Stimulated activated CD4-positive, alpha-beta T cell treated with anti-CD3 and anti-CD28 coated beads, Interleukin-15, amount 100 ng/mL, for 48 hours (primary cell): ENCODE measurements at regions not wholly inside any gene's neighbourhood (a gene's known extent, or its start where the extent isn't known, plus 50 kb on each side); places are given as distances from the start of the nearest gene placed in this dataset.

Experiments
- DNase-seq, 2 donors: peaks; one replicate each; pipeline ENCODE4 v3.0.0-alpha.2; 2020; ENCODE audit warnings: low read depth in 2 of 2

DNA sequence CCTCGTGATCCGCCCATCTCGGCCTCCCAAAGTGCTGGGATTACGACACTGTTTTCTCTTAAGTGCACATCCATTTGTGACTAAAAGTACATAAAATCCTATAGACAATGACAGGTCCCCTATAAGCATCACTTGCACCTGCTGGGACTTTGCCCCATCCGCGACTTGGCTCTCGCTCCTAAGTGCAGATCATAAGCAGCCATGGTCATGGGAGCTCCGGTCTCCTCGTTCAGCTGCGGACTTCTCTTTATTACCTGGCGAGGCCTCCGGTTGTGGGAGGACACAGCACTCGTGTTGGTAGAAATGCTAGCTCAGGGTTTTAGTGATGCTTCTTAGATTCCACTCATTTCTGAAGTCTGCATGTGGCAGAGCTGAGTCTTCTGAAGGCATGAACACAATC lies 92.7 kb upstream of the ST6GAL2 start:
- DNase-seq = no peak

DNA sequence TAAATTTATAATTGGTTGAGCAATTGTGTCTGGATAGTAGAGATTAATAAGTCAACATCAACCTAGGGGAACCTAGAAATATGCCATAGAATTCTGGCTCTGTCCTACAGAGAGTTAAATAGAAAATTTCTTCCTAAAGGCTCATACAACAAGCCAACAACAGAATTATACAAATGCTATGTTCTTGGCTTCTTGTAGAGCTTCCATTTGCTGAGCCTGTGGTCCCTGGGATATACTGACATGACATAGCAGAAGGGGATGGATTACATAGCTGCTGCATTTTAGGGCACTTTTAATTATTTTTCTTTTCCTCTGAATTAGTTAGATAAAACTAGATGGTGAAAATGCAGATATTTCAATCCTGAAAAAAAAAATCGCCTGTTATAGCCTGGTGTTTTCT lies 95.5 kb upstream of the ST6GAL2 start:
- no peak for DNase-seq

DNA sequence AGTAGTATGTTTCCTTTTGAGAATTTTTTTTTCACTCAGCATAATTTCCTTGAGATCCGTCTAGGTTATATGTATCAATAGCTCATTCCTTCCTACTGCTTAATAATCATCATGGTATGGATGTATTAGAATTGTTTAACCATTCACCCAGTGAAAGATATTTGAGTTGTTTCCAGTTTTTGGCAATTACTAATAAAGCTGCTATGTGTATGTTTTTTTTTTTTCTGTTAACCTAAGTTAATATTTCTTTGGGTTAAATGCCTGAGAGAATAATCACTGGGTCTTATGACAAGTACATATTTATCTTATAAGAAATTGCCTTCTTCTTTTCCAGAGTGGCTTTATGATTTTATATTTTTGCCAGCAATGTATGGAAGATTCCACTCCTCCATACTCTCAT lies 96.4 kb upstream of the ST6GAL2 start:
- no peak for DNase-seq

DNA sequence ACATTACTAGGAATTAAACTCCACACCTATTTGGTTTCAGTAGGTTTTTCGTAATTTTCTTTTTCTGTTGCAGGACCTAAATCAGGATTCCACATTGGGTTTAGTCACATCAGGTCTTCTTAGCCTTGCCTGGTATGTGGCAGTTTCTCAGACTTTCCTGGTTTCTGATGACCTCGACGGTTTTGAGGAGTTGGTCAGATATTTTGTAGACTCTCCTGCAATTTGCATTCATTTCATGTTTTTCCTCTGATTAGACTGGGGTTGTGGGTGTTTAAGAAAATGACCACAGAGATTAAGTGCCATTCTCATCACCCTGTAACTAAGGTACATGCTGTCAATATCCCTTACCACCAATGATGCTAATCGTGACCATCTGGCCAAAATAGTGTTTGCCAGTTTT lies 97.3 kb upstream of the ST6GAL2 start:
- no peak for DNase-seq

DNA sequence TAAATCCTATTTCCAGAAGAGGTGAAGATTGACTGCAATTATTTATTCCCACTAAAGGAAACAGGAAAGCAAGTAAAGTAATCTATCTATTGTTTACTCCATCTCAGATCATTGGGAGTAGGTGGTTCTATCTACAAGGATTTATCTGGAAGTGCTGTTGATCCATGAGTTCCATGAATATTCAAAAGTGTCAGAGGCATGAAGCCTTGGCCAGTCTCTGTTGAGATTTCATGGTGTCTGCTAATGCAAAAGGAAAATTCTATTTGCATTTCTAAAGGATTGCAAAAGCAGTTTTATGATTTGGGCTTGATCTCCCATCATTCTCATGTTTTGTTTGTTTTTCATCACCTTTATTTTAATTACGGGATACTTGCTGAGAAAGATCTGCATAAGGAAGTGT lies 102.4 kb upstream of the ST6GAL2 start:
- no peak for DNase-seq

DNA sequence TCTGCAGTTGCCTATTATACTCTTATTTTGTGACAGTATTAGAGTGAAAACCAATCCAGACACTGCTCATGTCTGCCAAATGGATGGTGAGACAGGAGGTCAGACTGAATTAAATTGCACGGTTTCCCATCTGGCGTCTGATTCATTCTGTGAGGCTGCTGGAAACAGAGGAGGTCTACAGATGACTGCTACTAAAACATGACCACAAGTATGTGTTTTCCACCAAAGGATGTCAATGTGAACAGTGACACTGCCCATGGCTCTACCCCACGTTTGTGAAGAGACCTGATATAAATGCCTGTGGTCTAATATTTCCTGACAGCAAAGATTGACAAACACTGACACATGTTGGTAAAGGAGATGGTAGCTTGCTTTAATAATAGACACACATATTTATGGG lies 104.3 kb upstream of the ST6GAL2 start:
- no peak for DNase-seq

DNA sequence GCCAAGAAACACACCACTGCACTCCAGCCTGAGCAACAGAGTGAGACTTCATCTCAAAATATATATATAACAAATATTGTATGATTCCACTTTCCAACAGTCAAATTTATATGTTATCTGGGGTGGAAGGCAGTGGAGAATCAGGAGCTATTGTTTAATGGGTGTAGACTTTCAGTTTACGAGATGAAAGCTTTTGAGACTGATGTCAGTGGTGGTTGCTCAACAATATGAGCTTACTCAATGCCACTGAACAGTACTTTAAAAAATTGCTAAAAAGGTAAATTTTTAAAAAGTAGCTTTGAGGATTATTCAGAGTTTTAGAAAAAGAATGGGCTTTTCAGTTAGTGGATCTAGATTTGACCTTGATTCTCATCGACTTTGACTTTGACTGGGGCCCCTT lies 105.9 kb upstream of the ST6GAL2 start:
- DNase-seq = no peak

DNA sequence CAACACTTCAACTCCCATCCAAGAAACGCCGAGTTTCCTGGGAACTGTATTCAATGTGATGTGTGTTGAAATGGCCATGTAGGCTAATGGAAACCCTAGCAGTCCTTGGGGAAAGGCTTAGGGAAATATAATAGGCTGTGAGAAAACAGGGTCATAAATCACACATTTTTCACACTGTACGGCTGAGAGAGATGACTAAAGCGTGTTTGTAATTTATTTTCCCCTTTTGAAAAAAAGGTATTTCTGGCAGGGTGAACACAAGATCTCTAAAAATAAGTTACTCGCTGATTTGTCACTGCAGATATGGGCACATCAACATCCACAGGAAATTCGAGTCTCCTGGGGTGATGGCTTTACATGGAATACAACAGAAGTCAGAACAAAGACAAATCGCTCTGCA lies 109.6 kb upstream of the ST6GAL2 start:
- DNase-seq = no peak

DNA sequence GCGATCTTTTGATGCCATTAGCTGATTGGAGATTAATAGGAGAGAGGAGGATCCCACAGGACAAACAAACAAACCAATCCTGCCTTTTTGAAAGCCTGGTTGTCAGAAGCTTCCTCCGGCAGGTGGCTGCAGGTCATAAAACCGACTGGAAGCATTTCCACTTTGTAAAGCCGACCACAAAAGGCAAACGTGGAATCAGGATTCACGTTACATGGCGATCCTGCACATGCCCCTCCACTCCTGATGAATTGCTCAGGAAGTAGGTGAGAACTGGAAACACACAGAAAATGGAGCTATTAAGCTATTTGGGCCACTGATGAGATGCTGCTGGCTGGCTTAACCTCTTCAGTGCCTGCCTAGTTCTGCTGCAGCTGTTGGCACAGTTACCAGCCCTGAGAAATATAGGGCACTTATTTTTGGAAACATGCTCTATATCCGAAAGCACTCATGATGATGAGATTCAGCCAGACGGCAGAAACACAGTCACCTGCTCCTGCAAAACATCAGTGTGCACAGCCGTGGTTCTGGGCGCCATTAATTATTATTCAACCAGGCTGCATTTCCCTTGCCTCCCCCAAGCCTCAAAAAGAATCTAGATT lies 110.3 kb upstream of the ST6GAL2 start:
- no peak for DNase-seq

DNA sequence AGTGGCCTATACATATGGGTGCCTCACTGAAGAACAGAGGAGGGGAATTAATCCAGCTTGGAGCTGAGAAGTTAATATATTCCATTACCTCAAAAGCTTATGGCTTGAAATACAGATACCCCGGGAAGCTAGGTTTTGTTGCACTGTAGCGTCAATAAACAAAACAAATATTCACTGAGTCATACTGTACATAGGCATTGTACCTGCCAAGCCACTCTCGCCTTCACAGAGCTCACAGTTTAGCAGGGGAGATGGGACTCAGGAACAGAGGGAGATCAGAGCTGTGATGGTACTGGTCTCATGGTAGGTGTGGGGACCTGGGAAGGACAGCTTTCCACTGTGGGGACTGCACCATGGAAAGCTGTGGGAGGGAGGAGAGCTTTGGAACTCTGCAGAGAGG lies 111.2 kb upstream of the ST6GAL2 start:
- no peak for DNase-seq

DNA sequence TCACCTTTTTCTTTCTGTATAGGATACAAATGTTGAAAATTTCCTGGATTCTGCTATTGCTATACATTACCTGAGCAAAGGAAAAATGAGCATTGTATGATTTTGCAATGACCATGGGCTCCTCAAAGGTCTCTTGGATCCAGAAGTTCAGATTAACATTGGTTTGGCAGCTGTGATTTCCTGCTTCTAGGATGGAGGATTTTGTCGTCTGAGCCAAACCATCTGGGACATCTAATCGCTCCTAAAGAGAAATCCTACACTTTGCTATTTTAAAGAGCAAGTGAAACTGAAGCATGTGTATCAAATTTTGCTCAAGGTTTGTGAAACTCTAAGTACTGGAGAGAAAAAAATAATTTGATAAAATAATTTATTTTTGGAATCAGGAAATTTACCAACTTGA lies 115.1 kb upstream of the ST6GAL2 start:
- no peak for DNase-seq

DNA sequence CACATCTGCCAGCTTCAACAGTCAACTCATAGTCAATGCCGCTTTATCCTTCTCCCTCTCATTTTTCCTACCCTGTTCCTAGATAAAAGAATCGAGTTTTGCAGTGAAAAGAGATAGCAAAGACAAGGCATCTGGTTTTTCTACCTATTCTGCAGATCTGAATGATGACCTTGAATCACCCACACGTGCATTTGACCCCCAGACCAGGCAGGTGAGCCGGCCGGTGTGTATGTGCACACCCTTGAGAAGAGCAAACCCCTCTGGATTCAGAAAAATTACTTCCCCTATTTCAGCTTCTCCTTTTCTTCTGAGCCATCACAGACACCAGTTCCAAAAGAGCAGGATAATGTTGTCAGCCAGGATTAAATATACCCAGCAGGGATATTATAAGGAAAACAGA lies 115.6 kb upstream of the ST6GAL2 start:
- no peak for DNase-seq

DNA sequence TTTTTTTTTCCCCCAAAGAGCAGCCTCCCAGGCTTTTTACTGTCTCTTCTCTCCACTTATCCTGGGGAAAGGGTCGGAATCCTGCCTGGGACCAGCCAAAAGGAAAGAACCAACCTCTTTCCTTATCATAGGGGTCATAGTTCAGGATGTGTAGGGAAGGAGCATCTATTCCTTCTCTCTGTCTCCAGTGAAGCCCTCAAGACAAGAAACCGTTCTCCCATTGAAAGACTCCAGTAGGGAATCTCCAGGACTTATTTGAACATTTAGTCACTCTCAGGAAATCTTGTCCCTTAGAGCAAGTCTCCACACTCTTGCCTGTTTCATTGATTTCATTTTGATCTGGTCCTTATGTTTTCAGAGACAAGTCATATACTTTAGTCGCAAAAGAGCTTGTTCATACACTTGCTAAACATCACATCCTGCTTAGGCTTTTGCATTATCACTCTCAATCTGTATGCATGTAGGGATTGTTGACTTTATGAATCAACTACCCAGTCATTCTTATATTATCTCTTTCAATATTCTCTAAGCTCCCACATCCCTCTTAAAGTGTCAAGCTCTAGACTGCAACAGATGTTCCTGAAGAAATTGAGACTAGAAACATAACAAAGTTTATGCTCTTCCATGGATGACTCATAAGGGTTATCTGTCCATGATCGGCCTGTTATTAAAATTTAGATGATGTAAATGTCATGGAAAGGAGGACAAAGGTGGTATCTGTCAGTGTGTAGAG lies 116.2 kb upstream of the ST6GAL2 start:
- no peak for DNase-seq

DNA sequence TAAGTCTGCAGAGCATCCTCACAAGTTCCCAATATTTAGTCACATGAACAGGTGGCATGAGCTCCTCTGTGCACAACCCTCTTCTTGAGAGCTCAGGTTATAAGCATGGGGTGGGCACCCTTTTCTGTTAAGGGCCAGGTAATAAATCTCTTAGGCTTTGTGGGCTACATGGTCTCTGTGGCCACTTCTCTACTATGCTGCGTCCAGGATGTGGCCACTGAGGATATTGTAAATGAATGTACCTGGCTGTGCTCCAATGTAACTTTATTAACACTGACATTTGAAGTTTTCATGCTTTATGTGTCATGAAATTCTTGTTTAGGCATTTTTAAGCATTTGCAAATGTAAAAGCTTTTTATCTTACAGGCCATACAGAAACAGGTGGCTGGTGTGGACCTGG lies 116.8 kb upstream of the ST6GAL2 start:
- no peak for DNase-seq

DNA sequence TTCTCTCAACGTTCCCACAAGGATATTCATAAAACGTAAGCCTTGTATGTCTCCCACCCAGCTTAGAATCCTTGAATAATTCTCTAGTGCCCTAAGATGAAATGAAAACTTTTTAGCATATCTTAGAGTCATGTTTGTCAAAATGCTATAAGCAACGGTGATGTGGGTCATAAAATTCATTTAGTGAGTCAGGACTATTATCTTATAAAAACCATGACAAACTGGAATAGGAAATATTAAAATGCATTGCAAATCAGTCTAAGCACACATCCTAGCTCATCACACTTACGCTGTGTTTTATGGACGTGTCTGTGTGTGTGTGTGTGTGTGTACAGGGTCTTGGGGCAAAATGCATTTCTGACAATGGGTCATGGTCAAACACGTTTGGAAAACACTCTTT lies 119.9 kb upstream of the ST6GAL2 start:
- no peak for DNase-seq

DNA sequence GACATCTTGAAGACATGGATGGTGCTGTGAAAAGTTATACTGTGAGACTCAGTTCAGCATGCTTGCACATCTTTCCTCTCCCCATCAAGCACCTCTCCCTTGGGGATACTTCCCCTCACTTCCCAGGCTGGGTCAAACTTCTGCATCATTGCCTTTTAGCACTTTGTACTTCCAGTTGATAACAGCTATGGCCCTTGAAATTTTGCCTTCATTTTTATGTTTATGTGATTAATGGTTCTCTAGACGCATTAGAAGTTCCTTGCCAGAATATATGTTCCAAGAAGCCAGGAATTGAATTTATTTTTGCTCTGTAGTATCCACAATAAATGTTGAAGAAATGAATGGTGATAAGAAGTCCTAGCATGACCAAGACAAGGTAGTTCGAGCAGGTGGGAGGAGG lies 120.9 kb upstream of the ST6GAL2 start:
- no peak for DNase-seq

DNA sequence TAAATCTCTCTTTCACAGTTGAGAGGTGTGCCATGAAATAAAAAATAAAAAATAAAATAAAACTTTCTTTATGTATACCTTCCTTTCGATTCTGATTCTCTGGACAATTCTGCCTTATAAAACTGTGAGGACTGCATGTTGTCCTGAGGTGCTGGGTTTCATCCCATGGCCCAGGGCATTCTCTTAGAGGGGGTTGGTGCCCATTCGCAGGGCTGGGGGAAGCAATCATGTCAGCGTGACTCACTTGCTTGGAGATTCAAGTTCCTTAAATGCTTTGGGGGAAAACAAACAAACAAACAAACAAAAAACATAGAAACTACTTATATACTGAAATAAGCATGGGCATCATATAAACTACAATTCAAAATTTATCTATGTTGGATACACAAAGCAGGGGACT lies 122.0 kb upstream of the ST6GAL2 start:
- DNase-seq = no peak

DNA sequence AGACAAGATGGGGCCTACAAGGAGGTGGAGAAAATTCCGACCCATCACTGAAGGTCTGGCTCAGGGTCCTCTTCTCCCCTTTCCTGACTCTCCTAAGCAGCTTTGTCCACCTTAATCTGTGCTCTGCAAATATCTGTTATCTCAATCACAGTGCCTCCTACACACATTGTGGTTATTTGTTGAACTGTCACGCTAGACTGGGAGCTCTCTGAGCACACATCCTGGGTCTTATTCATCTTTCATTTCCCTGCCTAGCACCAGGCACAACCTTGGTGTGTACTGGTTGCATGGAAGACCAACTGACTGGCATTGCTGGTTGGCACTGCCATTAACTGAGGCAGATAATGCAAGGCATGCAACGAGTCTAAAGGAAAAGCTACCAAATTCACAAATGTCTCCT lies 122.9 kb upstream of the ST6GAL2 start:
- DNase-seq = no peak

DNA sequence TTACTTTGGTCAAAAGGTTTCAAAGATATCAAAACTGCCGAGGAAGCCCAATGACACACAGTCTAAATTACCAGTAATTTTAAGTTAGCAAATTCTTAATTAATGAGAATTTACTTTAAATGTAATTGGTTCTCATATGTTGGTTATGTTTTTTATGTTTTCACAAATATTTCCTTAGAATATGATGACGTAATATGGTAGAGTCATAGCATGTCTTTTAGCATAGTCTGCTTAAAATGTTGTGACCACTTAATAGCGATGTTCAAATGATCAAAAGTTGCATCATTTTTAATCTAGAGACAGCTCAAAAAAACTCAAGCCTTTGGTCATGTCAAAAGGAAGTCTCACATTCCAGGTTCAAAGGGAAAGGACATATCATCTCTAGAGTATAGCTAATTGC lies 123.3 kb upstream of the ST6GAL2 start:
- DNase-seq = no peak

DNA sequence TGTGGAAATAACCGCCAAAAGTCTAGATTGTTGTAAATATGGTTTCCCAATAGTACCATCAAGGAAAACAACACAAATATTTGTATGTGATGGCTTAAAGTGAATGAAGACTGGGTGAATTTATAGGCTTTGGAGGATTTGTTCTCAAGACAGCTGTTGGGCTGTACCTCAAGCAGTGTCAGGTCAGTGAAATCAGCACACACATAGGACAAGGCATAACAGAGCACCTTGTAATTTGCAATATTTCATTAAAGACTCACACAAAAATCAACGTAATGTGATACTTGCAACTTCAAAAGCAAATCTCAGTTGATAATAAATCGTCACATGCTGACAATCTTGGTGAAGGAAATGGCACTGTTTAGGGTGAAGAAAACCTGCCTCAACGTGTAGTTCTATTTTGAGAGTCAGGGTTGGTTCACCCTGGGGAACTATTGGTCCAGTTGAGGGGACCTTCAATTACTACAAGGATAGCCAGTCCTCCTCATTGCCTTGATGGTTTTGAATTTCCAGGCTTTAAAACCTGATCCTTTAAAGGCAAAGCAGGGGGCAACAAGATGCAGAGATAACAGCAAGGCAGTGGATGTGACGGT lies 126.8 kb upstream of the ST6GAL2 start:
- DNase-seq = no peak

DNA sequence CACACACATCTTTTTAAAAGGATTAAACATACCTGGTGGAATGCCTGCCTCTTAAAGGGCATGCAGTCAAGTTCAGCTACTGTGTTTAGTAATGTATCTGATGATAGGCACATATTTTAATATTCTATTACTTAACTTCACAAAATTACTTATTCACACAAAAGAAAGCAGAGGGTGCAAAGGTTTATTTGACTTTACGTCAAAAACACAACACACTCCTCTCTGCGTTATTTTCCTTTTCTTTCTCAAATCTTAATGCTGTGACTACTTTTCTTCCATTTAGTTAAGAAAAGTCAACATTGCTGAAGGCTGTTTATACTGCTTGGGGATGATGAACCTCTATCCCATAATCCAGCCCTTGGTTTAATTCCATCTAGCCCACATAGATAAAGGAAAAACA lies 127.9 kb upstream of the ST6GAL2 start:
- no peak for DNase-seq

DNA sequence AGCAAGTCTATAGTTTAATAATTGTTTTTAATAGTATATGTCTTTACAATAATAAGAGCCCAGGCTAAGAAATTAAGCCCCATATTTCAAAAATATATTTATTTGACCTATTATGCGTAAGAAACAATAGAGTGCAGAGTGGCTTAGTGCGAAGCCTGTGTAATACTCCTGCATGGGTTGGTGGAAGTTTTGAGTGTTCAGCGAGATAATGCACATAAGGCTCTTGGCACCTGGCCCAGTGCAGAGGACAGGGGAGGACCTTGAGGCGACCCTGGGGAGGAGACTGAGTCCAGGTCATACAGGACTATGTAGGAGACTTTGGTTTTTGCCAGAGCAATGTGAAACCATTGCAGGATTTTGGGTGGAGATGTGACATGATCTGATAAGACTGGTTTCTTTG lies 132.4 kb upstream of the ST6GAL2 start:
- no peak for DNase-seq

DNA sequence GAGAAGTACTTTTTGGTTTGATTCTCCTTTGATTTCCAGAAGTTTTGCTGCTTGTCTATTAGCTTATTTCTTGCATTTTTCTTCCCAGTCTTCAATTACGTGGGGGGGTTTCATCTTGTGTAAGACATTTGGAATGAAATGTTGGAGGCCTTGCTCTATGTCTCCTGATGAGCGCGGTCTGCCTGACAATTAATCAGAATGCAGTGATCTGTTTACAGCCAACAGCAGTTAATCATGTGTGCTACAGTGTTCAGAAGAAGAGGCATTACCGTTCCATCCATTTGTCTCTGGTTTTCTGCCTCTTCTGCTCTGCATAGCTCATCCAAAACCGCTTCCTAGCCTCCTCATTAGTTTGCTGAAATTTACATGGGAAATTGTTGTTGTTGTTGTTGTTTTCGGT lies 134.4 kb upstream of the ST6GAL2 start:
- DNase-seq = no peak

DNA sequence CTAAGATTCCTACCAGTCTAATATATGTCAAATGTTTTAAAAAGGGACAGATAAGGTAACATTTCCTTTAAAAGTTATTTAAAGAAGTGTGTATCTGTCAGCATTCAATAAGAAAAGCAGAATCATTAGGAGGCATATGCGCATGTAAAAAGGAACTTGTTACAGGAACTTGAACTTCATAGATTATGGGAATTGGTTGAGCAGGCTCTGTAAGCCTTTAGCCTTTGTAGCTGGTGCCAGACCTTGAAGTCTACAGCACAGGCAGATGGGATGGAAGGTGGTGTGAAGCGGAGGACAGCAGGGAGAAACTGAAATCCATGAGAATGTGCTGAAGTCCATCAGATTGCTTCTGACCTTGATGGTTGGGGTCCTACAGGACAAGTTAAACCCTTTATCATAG lies 138.3 kb upstream of the ST6GAL2 start:
- DNase-seq = no peak
